Neural progenitor cell (in vitro differentiated cells): ENCODE measurements at regions not wholly inside any gene's neighbourhood (a gene's known extent, or its start where the extent isn't known, plus 50 kb on each side); places are given as distances from the start of the nearest gene placed in this dataset.

Source experiments
- DNase-seq: peaks from one replicate; pipeline ENCODE4 v3.0.0-alpha.2; 2016; ENCODE audit warnings: low spot score
- H2AFZ ChIP-seq: fragments of 200-600 bp; sonication (generic); replicated peaks from 2 replicates; pipeline ENCODE4 v1.6.1; 2016; ENCODE audit warnings: antibody characterized with exemption
- H3F3A ChIP-seq: fragments of 200-600 bp; sonication (generic); 2 replicates; pipeline ENCODE4 v1.6.1; 2016; ENCODE audit warnings: antibody characterized with exemption, low read depth
- H3K27ac ChIP-seq: fragments of 200-600 bp; sonication (generic); 2 replicates; pipeline ENCODE4 v1.5.1; 2016; ENCODE audit warnings: mild to moderate bottlenecking
- H3K27me3 ChIP-seq: fragments of 200-600 bp; sonication (generic); 2 replicates; pipeline ENCODE4 v1.6.1; 2016; ENCODE audit warnings: mild to moderate bottlenecking, moderate library complexity
- H3K36me3 ChIP-seq: fragments of 200-600 bp; sonication (generic); 2 replicates; pipeline ENCODE4 v1.5.1; 2016
- H3K4me1 ChIP-seq: fragments of 200-600 bp; sonication (generic); 2 replicates; pipeline ENCODE4 v1.6.1; 2016; ENCODE audit warnings: mixed run types
- H3K4me2 ChIP-seq: fragments of 200-600 bp; sonication (generic); 2 replicates; pipeline ENCODE4 v1.6.1; 2016
- H3K4me3 ChIP-seq: fragments of 200-600 bp; sonication (generic); 2 replicates; pipeline ENCODE4 v1.5.1; 2016
- H3K79me2 ChIP-seq: fragments of 200-600 bp; sonication (generic); 2 replicates; pipeline ENCODE4 v1.6.1; 2016; ENCODE audit warnings: low read depth
- H3K9ac ChIP-seq: fragments of 200-600 bp; sonication (generic); 2 replicates; pipeline ENCODE4 v1.6.1; 2016
- H3K9me3 ChIP-seq: fragments of 200-600 bp; sonication (generic); 2 replicates; pipeline ENCODE4 v1.5.1; 2016; ENCODE audit warnings: low read depth
- H4K20me1 ChIP-seq: fragments of 200-600 bp; sonication (generic); 2 replicates; pipeline ENCODE4 v1.6.1; 2016; ENCODE audit warnings: low read depth
- H3K27ac Mint-ChIP-seq: 3 replicates; pipeline ENCODE4 v1.8.0; 2021; ENCODE audit warnings: mixed read lengths
- H3K27me3 Mint-ChIP-seq: 2 replicates; pipeline ENCODE4 v1.8.0; 2022; ENCODE audit warnings: low read depth, mild to moderate bottlenecking, inconsistent platforms, moderate library complexity, mixed read lengths; ENCODE audit not compliant: insufficient read depth
- H3K36me3 Mint-ChIP-seq: 3 replicates; pipeline ENCODE4 v1.8.0; 2021; ENCODE audit warnings: mixed read lengths
- H3K4me1 Mint-ChIP-seq: 3 replicates; pipeline ENCODE4 v1.8.0; 2021; ENCODE audit warnings: mixed read lengths
- H3K4me3 Mint-ChIP-seq: 3 replicates; pipeline ENCODE4 v1.8.0; 2021; ENCODE audit warnings: mild to moderate bottlenecking, moderate library complexity, mixed read lengths
- H3K9me3 Mint-ChIP-seq: 3 replicates; pipeline ENCODE4 v1.8.0; 2020; ENCODE audit warnings: mixed read lengths
- CTCF ChIP-seq: fragments of 200-600 bp; sonication (generic); IDR thresholded peaks from 2 replicates; pipeline ENCODE4 v1.5.1; 2017; ENCODE audit warnings: antibody characterized with exemption, mild to moderate bottlenecking
- EZH2 ChIP-seq: fragments of 200-600 bp; sonication (generic); IDR thresholded peaks from 2 replicates; pipeline ENCODE4 v1.6.1; 2017; ENCODE audit warnings: antibody characterized with exemption, mild to moderate bottlenecking, moderate library complexity
- EZH2phosphoT487 ChIP-seq: fragments of 200-600 bp; sonication (generic); IDR thresholded peaks from 2 replicates; pipeline ENCODE4 v1.6.1; 2017; ENCODE audit warnings: antibody characterized with exemption

- no peaks in the 10 kb centered on the region for H3K79me2 ChIP-seq
- peak overlapping the region; percentile 38 for H3K4me2 ChIP-seq
- no peaks in the 10 kb centered on the region for H3K36me3 ChIP-seq
- H3K27me3 ChIP-seq = no peaks in the 10 kb centered on the region
- no peak overlapping the region for H3K9ac ChIP-seq
- Mint-ChIP-seq H3K27me3 (peaks cover 2% of the 10 kb centered on the region), H3K4me3 (no peak overlapping the region), H3K9me3 (no peaks in the 10 kb centered on the region), H3K36me3 (no peaks in the 10 kb centered on the region), H3K27ac (no peak overlapping the region), H3K4me1 (peaks cover 12% of the 10 kb centered on the region)
- peaks cover 11% of the 10 kb centered on the region for H3K4me1 ChIP-seq
- peak overlapping the region; percentile 27 for H2AFZ ChIP-seq
- H3K9me3 ChIP-seq = no peaks in the 10 kb centered on the region
- TF ChIP-seq CTCF = no peak
- no peak for TF ChIP-seq EZH2
- no peak for TF ChIP-seq EZH2phosphoT487
- DNase-seq = peak; percentile 35
- peaks cover 10% of the 10 kb centered on the region for H3F3A ChIP-seq
- no peak overlapping the region for H3K4me3 ChIP-seq
- no peak overlapping the region for H3K27ac ChIP-seq
- no peaks in the 10 kb centered on the region for H4K20me1 ChIP-seq
These were observed 136.4 kb upstream of the FAM78B start for GRCh38 chr1:166302989-166303758.

GRCh38 chr1:166304131-166304530 lies 137.3 kb upstream of the FAM78B start:
- Mint-ChIP-seq H3K9me3 (no peaks in the 10 kb centered on the region), H3K4me3 (no peak overlapping the region), H3K36me3 (no peaks in the 10 kb centered on the region), H3K27me3 (no peaks in the 10 kb centered on the region), H3K4me1 (peaks cover 12% of the 10 kb centered on the region), H3K27ac (no peak overlapping the region)
- H4K20me1 ChIP-seq = no peaks in the 10 kb centered on the region
- TF ChIP-seq EZH2 (no peak), CTCF (no peak), EZH2phosphoT487 (no peak)
- peaks cover 11% of the 10 kb centered on the region for H3K4me1 ChIP-seq
- H3K9ac ChIP-seq = no peak overlapping the region
- H3F3A ChIP-seq = peaks cover 10% of the 10 kb centered on the region
- no peaks in the 10 kb centered on the region for H3K9me3 ChIP-seq
- H3K27me3 ChIP-seq = no peaks in the 10 kb centered on the region
- no peak overlapping the region for H3K4me3 ChIP-seq
- DNase-seq = no peak
- H3K36me3 ChIP-seq = no peaks in the 10 kb centered on the region
- no peak overlapping the region for H3K27ac ChIP-seq
- H2AFZ ChIP-seq = no peak overlapping the region
- no peaks in the 10 kb centered on the region for H3K79me2 ChIP-seq
- no peak overlapping the region for H3K4me2 ChIP-seq

GRCh38 chr1:166305371-166305770 lies 138.6 kb upstream of the FAM78B start:
- Histone ChIP-seq H3F3A (peaks cover 10% of the 10 kb centered on the region), H3K79me2 (no peaks in the 10 kb centered on the region), H3K4me2 (no peak overlapping the region), H3K27ac (no peak overlapping the region), H3K9ac (no peak overlapping the region), H3K4me3 (no peak overlapping the region), H3K4me1 (peaks cover 11% of the 10 kb centered on the region), H2AFZ (no peak overlapping the region), H3K36me3 (no peaks in the 10 kb centered on the region), H3K9me3 (no peaks in the 10 kb centered on the region), H3K27me3 (no peaks in the 10 kb centered on the region), H4K20me1 (no peaks in the 10 kb centered on the region)
- Mint-ChIP-seq H3K4me3 (no peak overlapping the region), H3K36me3 (no peaks in the 10 kb centered on the region), H3K27me3 (no peaks in the 10 kb centered on the region), H3K27ac (no peak overlapping the region), H3K4me1 (peaks cover 12% of the 10 kb centered on the region), H3K9me3 (no peaks in the 10 kb centered on the region)
- DNase-seq = no peak
- TF ChIP-seq EZH2phosphoT487 (no peak), CTCF (no peak), EZH2 (no peak)
